ENCODE measurements at regions not wholly inside any gene's neighbourhood (a gene's known extent, or its start where the extent isn't known, plus 50 kb on each side); places are given as distances from the start of the nearest gene placed in this dataset.

- no peak for TF ChIP-seq EZH2 (IDR thresholded peaks at IDR 0.05; ENCODE audit: borderline replicate concordance, insufficient read depth, low read depth, low read length, poor library complexity, severe bottlenecking)
- TF ChIP-seq, protein P1, sequence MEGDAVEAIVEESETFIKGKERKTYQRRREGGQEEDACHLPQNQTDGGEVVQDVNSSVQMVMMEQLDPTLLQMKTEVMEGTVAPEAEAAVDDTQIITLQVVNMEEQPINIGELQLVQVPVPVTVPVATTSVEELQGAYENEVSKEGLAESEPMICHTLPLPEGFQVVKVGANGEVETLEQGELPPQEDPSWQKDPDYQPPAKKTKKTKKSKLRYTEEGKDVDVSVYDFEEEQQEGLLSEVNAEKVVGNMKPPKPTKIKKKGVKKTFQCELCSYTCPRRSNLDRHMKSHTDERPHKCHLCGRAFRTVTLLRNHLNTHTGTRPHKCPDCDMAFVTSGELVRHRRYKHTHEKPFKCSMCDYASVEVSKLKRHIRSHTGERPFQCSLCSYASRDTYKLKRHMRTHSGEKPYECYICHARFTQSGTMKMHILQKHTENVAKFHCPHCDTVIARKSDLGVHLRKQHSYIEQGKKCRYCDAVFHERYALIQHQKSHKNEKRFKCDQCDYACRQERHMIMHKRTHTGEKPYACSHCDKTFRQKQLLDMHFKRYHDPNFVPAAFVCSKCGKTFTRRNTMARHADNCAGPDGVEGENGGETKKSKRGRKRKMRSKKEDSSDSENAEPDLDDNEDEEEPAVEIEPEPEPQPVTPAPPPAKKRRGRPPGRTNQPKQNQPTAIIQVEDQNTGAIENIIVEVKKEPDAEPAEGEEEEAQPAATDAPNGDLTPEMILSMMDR (IDR thresholded peaks at IDR 0.05) = no peak
Measured at GRCh38 chr2:12397854-12398253, 318.9 kb upstream of the TRIB2 start.

All from B cell (primary cell).